NCI-H524 treated with DMSO at 0.1 percent for 48 hours (cell line): ENCODE measurements at regions not wholly inside any gene's neighbourhood (a gene's known extent, or its start where the extent isn't known, plus 50 kb on each side); places are given as distances from the start of the nearest gene placed in this dataset.
"Not testable (repeated sequence)": the region's sequence is repeated elsewhere in the genome, so short reads cannot be mapped to it uniquely, and the experiment has no call there.

Experiments
- DNase-seq: peaks from one replicate; lab custom pipeline; 2025; lab: John Stamatoyannopoulos, UW

DNA sequence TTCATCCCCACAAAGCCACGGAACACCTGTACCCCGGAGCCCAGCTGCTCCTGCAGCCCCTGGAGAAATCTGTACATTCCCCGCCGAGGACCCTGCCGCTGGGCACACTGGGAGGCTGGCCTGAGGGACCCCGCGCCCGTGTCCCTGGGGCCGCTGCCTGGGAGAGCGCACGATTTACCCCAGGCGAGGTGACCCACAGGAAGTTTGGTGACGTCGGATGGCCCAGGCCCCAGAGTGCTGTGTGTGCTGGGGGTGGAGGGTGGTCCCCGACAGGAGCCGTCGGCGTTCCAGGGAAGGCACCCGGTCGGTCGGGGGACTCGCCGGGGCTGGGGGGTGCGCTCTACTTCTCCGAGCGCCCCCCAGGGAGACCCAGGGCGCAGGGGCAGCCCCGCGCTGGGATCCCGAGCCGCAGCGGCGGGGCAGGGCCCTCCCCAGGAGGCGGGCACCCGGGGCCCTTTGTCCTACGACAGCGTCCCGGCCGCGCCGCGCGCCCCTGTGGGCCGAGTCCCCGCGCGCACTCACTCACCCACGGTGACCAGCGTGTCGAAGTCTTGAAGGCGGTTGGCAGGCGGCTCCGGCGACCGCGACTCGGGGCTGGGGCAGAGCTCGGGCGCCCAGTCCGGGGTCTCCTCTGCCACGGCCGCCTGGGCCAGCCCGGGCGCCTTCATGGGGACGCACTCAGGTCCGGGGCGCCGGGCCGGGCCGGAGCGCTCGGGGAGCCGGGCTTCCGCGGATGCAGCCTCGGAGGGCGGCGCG lies 206.4 kb upstream of the PRKX start:
- not testable (repeated sequence) for DNase-seq

DNA sequence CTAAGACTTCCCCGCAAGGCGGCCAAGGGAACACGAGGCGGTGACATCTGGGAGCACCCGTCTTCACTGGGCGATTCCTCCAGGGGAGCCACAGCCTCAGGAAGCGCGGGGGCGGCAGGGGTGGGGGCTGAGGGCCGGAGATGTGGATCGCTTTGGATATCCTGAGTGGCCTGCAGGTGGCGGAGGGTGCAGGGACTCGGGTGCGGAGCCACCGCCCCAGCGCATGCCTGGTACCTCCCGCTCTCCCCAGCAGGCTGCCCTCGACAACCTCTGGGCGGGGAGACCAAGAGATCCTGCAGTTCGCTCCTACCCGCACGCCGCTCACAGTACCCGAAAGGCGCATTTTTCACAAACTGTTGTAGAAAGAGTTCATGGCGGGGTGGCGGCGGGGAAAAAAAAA lies 201.4 kb upstream of the PRKX start:
- DNase-seq: not testable (repeated sequence)

DNA sequence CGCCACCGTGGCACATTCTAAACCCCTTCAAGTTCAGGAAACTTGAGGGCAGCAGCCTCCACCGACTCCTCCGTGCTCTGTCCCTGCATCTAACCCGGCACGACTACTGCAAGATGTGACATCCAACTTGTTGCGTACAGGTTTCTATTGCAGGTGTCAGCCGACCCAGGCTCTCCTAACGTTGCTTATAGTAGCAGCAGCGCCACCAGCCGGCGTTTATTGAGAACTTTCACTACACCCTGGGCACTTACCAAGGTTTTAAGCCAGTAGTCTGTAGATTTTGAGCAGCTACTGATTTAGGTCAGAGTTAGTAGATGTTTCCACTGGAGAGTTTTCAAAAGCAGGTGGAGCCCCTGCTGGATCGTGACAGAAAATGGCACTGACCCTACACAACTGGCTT lies 200.6 kb upstream of the PRKX start:
- DNase-seq: not testable (repeated sequence)

DNA sequence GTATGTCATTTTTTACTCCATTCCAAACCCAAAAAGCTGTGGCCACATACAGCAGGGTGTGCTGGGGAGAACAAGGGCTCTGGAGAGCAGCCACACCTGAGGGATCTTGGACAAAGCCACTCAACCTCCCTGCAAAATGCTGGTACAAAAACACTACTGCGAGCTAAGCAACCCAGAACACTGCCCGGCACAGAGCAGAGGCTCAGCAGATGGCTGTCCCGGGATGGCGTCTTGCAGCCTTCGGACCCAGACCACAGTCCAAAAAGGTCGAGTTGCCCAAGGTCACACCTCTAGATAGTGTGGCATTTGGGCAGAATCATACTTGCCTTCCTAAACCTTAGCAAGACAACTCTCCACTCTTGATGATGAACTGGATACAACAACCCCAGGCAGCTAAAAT lies 197.6 kb upstream of the PRKX start:
- not testable (repeated sequence) for DNase-seq

DNA sequence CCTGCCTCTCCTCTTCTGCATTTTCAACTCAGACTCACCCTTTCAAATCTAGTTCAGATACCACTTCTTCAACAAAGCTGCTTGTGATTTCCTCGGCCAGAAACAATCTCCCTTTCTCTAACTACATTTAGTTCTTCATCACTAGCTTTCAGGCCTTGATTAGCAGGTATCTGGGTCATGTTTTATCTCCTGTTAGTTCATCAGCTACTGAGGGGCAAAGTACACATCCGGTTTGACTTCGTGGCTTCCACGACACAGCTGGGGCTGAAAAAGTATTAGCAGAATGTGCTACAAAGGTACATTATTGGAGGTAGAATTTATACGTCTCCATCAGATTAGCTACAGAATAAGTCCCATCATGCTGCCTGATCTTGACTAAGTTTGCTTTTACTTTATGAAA lies 197.2 kb upstream of the PRKX start:
- DNase-seq: not testable (repeated sequence)

DNA sequence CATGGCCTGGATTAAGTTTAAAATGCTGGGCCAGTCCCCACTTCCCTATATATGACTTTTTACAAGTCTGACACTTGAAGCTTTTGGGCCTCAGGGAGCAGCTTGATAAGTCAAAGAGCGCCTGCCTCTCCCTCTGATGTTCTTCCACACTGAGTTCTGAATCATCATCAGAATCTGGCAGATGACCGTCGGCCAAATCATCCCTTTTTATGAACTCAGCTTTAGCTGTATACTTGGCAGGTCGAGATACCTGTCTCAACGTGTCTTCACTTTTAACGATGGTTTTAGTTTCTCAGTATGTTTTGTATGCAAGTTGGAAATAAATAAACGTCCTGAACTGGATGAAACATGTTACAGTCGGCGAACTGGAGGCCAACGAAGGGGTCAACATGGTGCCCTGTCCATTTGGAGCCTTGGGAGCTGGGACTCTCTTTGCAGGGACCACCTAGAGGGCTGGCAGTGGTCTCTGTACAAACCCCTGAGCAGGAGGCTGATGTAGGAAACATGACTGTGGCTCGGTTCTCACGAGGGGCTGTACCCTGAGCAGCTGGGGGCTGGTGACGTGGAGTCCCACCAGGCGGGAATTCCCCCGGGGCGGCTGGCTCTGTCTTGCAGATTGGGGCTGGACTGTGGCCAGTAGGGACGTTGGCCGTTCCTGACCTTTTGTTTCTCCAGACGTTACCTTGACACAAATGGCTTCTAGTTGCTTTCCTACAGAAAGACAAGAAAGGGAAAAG lies 192.2 kb upstream of the PRKX start:
- not testable (repeated sequence) for DNase-seq

DNA sequence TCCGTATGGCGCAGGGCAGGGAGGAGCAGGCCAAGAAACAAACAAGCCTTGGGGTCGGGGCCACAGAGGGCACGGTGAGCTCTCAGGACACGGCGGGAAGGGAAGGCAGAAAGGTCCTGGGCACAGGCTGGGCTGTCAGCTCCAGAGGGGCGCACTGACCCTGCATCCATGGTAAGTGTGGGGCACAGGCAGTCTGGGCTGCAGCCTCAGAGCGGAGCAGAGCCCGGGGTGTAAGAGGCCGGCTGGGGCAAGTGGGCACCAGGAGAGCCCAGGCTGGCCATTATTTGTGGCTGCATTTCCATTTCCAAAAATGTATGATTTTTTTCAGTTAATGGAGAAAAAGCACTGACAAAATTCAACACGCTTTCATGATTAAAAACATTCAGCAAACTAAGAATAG lies 188.8 kb upstream of the PRKX start:
- not testable (repeated sequence) for DNase-seq

DNA sequence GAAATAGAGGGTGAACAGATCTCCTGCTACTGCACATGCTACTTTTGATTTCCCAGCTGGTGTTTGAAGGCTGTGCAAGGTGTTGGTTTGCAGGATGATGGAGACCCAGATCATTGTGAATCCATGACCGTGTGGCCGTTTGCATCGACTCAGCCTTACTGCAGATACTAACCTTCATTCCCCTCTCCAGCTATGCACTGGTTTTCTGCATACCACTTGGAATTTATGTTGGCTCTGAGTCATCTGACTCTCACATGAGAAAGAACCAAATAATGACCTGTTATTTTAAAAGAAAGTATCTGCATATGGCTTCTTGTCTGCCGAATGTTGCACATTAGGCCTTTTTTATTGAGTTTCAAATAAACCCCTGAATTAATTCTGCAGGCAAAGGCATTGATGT lies 183.3 kb upstream of the PRKX start:
- not testable (repeated sequence) for DNase-seq

DNA sequence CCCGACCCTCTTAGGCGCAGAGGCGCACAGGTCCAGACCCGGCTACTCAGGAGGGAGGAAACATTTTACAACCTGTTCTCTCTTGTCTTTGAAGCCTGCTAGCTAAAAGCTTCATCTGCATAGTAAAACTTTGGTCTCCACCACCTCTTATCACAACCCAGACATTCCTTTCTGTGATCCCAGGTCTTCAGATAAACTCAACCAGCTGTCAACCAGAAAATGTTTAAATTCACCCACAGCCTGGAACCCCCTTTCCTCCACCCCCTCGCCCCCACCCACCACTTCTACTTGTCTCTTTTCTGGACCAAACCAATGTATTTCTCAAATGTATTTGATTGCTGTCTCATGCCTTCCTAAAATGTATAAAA lies 169.1 kb upstream of the PRKX start:
- DNase-seq: not testable (repeated sequence)

DNA sequence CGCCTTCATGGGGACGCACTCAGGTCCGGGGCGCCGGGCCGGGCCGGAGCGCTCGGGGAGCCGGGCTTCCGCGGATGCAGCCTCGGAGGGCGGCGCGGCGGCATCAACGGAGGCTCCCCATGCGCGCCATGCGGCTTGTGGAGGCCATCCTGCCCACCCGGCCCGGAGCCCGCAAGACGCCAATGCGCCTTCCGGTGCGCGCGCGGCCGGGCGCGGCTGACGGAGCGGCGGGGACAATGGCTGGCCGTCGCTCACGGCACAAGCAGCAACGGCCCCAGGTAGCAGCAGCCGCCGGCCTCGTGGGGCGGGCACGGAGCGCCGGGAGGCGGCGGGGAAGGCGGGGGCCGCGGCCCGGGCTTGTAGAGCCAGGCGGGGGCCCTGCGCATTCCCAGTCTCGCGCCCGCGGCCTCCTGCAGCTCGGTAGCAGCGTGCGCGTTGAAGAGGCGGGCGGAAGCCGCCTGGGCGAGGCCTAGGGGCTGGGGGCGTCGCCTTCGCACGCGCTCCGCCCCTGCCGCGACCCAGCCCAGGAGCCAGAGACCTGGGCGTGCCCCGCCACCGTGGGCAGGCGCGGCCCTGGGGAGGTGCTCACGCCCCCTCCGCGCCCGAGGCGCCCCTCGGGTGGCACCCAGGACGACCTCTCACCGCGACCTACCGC lies 168.6 kb upstream of the PRKX start:
- DNase-seq: not testable (repeated sequence)

DNA sequence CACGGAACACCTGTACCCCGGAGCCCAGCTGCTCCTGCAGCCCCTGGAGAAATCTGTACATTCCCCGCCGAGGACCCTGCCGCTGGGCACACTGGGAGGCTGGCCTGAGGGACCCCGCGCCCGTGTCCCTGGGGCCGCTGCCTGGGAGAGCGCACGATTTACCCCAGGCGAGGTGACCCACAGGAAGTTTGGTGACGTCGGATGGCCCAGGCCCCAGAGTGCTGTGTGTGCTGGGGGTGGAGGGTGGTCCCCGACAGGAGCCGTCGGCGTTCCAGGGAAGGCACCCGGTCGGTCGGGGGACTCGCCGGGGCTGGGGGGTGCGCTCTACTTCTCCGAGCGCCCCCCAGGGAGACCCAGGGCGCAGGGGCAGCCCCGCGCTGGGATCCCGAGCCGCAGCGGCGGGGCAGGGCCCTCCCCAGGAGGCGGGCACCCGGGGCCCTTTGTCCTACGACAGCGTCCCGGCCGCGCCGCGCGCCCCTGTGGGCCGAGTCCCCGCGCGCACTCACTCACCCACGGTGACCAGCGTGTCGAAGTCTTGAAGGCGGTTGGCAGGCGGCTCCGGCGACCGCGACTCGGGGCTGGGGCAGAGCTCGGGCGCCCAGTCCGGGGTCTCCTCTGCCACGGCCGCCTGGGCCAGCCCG lies 167.9 kb upstream of the PRKX start:
- DNase-seq: not testable (repeated sequence)

DNA sequence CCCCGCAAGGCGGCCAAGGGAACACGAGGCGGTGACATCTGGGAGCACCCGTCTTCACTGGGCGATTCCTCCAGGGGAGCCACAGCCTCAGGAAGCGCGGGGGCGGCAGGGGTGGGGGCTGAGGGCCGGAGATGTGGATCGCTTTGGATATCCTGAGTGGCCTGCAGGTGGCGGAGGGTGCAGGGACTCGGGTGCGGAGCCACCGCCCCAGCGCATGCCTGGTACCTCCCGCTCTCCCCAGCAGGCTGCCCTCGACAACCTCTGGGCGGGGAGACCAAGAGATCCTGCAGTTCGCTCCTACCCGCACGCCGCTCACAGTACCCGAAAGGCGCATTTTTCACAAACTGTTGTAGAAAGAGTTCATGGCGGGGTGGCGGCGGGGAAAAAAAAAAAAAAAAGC lies 162.9 kb upstream of the PRKX start:
- not testable (repeated sequence) for DNase-seq

DNA sequence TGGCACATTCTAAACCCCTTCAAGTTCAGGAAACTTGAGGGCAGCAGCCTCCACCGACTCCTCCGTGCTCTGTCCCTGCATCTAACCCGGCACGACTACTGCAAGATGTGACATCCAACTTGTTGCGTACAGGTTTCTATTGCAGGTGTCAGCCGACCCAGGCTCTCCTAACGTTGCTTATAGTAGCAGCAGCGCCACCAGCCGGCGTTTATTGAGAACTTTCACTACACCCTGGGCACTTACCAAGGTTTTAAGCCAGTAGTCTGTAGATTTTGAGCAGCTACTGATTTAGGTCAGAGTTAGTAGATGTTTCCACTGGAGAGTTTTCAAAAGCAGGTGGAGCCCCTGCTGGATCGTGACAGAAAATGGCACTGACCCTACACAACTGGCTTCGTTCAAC lies 162.2 kb upstream of the PRKX start:
- DNase-seq: not testable (repeated sequence)

DNA sequence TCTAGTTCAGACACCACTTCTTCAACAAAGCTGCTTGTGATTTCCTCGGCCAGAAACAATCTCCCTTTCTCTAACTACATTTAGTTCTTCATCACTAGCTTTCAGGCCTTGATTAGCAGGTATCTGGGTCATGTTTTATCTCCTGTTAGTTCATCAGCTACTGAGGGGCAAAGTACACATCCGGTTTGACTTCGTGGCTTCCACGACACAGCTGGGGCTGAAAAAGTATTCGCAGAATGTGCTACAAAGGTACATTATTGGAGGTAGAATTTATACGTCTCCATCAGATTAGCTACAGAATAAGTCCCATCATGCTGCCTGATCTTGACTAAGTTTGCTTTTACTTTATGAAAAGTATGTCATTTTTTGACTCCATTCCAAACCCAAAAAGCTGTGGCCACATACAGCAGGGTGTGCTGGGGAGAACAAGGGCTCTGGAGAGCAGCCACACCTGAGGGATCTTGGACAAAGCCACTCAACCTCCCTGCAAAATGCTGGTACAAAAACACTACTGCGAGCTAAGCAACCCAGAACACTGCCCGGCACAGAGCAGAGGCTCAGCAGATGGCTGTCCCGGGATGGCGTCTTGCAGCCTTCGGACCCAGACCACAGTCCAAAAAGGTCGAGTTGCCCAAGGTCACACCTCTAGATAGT lies 158.9 kb upstream of the PRKX start:
- not testable (repeated sequence) for DNase-seq

DNA sequence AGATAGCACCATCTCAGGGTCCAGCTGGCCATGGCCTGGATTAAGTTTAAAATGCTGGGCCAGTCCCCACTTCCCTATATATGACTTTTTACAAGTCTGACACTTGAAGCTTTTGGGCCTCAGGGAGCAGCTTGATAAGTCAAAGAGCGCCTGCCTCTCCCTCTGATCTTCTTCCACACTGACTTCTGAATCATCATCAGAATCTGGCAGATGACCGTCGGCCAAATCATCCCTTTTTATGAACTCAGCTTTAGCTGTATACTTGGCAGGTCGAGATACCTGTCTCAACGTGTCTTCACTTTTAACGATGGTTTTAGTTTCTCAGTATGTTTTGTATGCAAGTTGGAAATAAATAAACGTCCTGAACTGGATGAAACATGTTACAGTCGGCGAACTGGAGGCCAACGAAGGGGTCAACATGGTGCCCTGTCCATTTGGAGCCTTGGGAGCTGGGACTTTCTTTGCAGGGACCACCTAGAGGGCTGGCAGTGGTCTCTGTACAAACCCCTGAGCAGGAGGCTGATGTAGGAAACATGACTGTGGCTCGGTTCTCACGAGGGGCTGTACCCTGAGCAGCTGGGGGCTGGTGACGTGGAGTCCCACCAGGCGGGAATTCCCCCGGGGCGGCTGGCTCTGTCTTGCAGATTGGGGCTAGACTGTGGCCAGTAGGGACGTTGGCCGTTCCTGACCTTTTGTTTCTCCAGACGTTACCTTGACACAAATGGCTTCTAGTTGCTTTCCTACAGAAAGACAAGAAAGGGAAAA lies 153.8 kb upstream of the PRKX start:
- not testable (repeated sequence) for DNase-seq

DNA sequence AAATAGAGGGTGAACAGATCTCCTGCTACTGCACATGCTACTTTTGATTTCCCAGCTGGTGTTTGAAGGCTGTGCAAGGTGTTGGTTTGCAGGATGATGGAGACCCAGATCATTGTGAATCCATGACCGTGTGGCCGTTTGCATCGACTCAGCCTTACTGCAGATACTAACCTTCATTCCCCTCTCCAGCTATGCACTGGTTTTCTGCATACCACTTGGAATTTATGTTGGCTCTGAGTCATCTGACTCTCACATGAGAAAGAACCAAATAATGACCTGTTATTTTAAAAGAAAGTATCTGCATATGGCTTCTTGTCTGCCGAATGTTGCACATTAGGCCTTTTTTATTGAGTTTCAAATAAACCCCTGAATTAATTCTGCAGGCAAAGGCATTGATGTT lies 144.9 kb upstream of the PRKX start:
- not testable (repeated sequence) for DNase-seq

DNA sequence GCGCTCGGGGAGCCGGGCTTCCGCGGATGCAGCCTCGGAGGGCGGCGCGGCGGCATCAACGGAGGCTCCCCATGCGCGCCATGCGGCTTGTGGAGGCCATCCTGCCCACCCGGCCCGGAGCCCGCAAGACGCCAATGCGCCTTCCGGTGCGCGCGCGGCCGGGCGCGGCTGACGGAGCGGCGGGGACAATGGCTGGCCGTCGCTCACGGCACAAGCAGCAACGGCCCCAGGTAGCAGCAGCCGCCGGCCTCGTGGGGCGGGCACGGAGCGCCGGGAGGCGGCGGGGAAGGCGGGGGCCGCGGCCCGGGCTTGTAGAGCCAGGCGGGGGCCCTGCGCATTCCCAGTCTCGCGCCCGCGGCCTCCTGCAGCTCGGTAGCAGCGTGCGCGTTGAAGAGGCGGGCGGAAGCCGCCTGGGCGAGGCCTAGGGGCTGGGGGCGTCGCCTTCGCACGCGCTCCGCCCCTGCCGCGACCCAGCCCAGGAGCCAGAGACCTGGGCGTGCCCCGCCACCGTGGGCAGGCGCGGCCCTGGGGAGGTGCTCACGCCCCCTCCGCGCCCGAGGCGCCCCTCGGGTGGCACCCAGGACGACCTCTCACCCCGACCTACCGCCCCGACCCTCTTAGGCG lies 130.2 kb upstream of the PRKX start:
- not testable (repeated sequence) for DNase-seq

DNA sequence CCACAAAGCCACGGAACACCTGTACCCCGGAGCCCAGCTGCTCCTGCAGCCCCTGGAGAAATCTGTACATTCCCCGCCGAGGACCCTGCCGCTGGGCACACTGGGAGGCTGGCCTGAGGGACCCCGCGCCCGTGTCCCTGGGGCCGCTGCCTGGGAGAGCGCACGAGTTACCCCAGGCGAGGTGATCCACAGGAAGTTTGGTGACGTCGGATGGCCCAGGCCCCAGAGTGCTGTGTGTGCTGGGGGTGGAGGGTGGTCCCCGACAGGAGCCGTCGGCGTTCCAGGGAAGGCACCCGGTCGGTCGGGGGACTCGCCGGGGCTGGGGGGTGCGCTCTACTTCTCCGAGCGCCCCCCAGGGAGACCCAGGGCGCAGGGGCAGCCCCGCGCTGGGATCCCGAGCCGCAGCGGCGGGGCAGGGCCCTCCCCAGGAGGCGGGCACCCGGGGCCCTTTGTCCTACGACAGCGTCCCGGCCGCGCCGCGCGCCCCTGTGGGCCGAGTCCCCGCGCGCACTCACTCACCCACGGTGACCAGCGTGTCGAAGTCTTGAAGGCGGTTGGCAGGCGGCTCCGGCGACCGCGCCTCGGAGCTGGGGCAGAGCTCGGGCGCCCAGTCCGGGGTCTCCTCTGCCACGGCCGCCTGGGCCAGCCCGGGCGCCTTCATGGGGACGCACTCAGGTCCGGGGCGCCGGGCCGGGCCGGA lies 129.5 kb upstream of the PRKX start:
- DNase-seq: not testable (repeated sequence)

DNA sequence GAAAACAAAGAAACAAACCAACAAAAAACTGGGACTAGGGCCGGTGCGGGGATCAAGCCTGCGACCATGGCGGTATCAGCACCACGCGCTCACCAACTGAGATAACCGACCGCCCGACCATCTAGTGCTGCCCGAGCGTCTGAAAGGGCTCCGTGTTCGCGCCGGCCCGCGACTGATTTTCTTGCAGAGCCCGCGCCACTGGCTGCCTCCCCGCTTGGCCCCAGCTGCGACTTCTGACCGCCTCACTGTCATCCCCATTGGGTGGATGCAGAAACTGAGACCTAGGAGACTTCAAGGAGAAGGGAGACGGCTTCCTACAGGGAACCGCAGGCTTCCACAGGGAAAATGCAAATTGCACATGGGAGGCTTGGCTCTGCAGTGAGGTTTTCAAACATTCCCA lies 125.3 kb upstream of the PRKX start:
- not testable (repeated sequence) for DNase-seq
